Activated T-helper 2 cell treated with anti-CD3 and anti-CD28 coated beads, Interferon-gamma antibody, Interleukin-2, Interleukin-4, amounts not matched to agents 10 μg/mL and 5 μg/mL and 100 μg/mL, durations not matched to agents 14 hours and 24 hours and 36 hours (primary cell): ENCODE measurements at regions not wholly inside any gene's neighbourhood (a gene's known extent, or its start where the extent isn't known, plus 50 kb on each side); places are given as distances from the start of the nearest gene placed in this dataset.

ENCODE experiments used
- DNase-seq: peaks from one replicate; pipeline ENCODE4 v3.0.0; 2021; ENCODE audit warnings: low spot score
- H3K27ac Mint-ChIP-seq: one replicate; pipeline ENCODE4 v1.8.0; 2021; ENCODE audit warnings: mixed read lengths
- H3K27me3 Mint-ChIP-seq: one replicate; pipeline ENCODE4 v1.8.0; 2021; ENCODE audit warnings: low read depth, mixed read lengths
- H3K36me3 Mint-ChIP-seq: one replicate; pipeline ENCODE4 v1.8.0; 2021; ENCODE audit warnings: low read depth, mixed read lengths
- H3K4me1 Mint-ChIP-seq: one replicate; pipeline ENCODE4 v1.8.0; 2021; ENCODE audit warnings: low read depth, mixed read lengths
- H3K4me3 Mint-ChIP-seq: one replicate; pipeline ENCODE4 v1.8.0; 2021; ENCODE audit warnings: low read depth, mild to moderate bottlenecking, moderate library complexity, mixed read lengths
- H3K9me3 Mint-ChIP-seq: one replicate; pipeline ENCODE4 v1.8.0; 2021; ENCODE audit warnings: mixed read lengths
- intact Hi-C: fragments of 100-400 bp; cut with micrococcal nuclease; formaldehyde crosslinking; loops from one replicate; pipeline ENCODE4 v1.15.1; 2023

- Mint-ChIP-seq H3K36me3 (no peaks in the 10 kb centered on the region), H3K27me3 (no peaks in the 10 kb centered on the region), H3K4me1 (peaks cover 4% of the 10 kb centered on the region), H3K27ac (no peak overlapping the region), H3K9me3 (no peaks in the 10 kb centered on the region), H3K4me3 (no peak overlapping the region)
- no peak for DNase-seq
- intact Hi-C loops = no loop called here
These were observed 681.7 kb upstream of the FSHR start for GRCh38 chr2:49836017-49836416.

GRCh38 chr2:49834433-49834832, 680.1 kb upstream of the FSHR start:
- no peaks in the 10 kb centered on the region for H3K9me3 Mint-ChIP-seq
- H3K4me3 Mint-ChIP-seq = no peak overlapping the region
- H3K36me3 Mint-ChIP-seq = no peaks in the 10 kb centered on the region
- DNase-seq = no peak
- H3K27ac Mint-ChIP-seq = no peak overlapping the region
- no peaks in the 10 kb centered on the region for H3K27me3 Mint-ChIP-seq
- H3K4me1 Mint-ChIP-seq = peaks cover 3% of the 10 kb centered on the region
- intact Hi-C loops = no loop called here

- Mint-ChIP-seq H3K36me3 (no peaks in the 10 kb centered on the region), H3K4me1 (no peaks in the 10 kb centered on the region), H3K27me3 (no peaks in the 10 kb centered on the region), H3K27ac (no peak overlapping the region), H3K9me3 (peaks cover 6% of the 10 kb centered on the region), H3K4me3 (no peak overlapping the region)
- intact Hi-C loops = no loop called here
- DNase-seq = no peak
These were observed 678.2 kb upstream of the FSHR start for GRCh38 chr2:49832555-49832954.

- no peaks in the 10 kb centered on the region for H3K4me1 Mint-ChIP-seq
- no peaks in the 10 kb centered on the region for H3K36me3 Mint-ChIP-seq
- no peak overlapping the region for H3K27ac Mint-ChIP-seq
- DNase-seq = no peak
- H3K9me3 Mint-ChIP-seq = peaks cover 9% of the 10 kb centered on the region
- H3K27me3 Mint-ChIP-seq = no peaks in the 10 kb centered on the region
- no peak overlapping the region for H3K4me3 Mint-ChIP-seq
- intact Hi-C loops = no loop called here
These were observed 677.5 kb upstream of the FSHR start for GRCh38 chr2:49831698-49832367.

GRCh38 chr2:49830846-49831245, 676.5 kb upstream of the FSHR start:
- Mint-ChIP-seq H3K27ac (no peak overlapping the region), H3K9me3 (peaks cover 11% of the 10 kb centered on the region), H3K36me3 (no peaks in the 10 kb centered on the region), H3K4me3 (no peak overlapping the region), H3K27me3 (no peaks in the 10 kb centered on the region), H3K4me1 (no peaks in the 10 kb centered on the region)
- no peak for DNase-seq
- intact Hi-C loops = no loop called here

GRCh38 chr2:49827366-49827765, 673.1 kb upstream of the FSHR start:
- Mint-ChIP-seq H3K36me3 (no peaks in the 10 kb centered on the region), H3K9me3 (peaks cover 32% of the 10 kb centered on the region), H3K4me1 (no peaks in the 10 kb centered on the region), H3K4me3 (no peak overlapping the region), H3K27ac (no peak overlapping the region), H3K27me3 (no peaks in the 10 kb centered on the region)
- DNase-seq = no peak
- intact Hi-C loops = no loop called here

GRCh38 chr2:49813208-49813607, 658.9 kb upstream of the FSHR start:
- H3K9me3 Mint-ChIP-seq = no peaks in the 10 kb centered on the region
- DNase-seq = no peak
- H3K36me3 Mint-ChIP-seq = no peaks in the 10 kb centered on the region
- no peaks in the 10 kb centered on the region for H3K27me3 Mint-ChIP-seq
- H3K4me3 Mint-ChIP-seq = no peak overlapping the region
- H3K27ac Mint-ChIP-seq = no peak overlapping the region
- intact Hi-C loops = no loop called here
- H3K4me1 Mint-ChIP-seq = no peaks in the 10 kb centered on the region

GRCh38 chr2:49812730-49813129, 658.4 kb upstream of the FSHR start:
- Mint-ChIP-seq H3K36me3 (no peaks in the 10 kb centered on the region), H3K4me3 (no peak overlapping the region), H3K27me3 (no peaks in the 10 kb centered on the region), H3K27ac (no peak overlapping the region), H3K4me1 (no peaks in the 10 kb centered on the region), H3K9me3 (no peaks in the 10 kb centered on the region)
- DNase-seq = no peak
- intact Hi-C loops = no loop called here

- Mint-ChIP-seq H3K4me3 (no peak overlapping the region), H3K27ac (no peak overlapping the region), H3K4me1 (no peaks in the 10 kb centered on the region), H3K27me3 (no peaks in the 10 kb centered on the region), H3K36me3 (no peaks in the 10 kb centered on the region), H3K9me3 (no peaks in the 10 kb centered on the region)
- intact Hi-C loops = no loop called here
- no peak for DNase-seq
These were observed 657.2 kb upstream of the FSHR start for GRCh38 chr2:49811502-49811901.

GRCh38 chr2:49807689-49808088, 653.4 kb upstream of the FSHR start:
- Mint-ChIP-seq H3K27me3 (no peaks in the 10 kb centered on the region), H3K27ac (no peak overlapping the region), H3K36me3 (no peaks in the 10 kb centered on the region), H3K4me3 (no peak overlapping the region), H3K4me1 (no peaks in the 10 kb centered on the region), H3K9me3 (peaks cover 3% of the 10 kb centered on the region)
- intact Hi-C loops = no loop called here
- no peak for DNase-seq

GRCh38 chr2:49804111-49804510, 649.8 kb upstream of the FSHR start:
- Mint-ChIP-seq H3K4me1 (no peaks in the 10 kb centered on the region), H3K9me3 (peaks cover 3% of the 10 kb centered on the region), H3K4me3 (no peak overlapping the region), H3K36me3 (no peaks in the 10 kb centered on the region), H3K27ac (no peak overlapping the region), H3K27me3 (no peaks in the 10 kb centered on the region)
- intact Hi-C loops = no loop called here
- no peak for DNase-seq

GRCh38 chr2:49801898-49802450, 647.7 kb upstream of the FSHR start:
- H3K4me3 Mint-ChIP-seq = no peak overlapping the region

GRCh38 chr2:49798570-49798969, 644.3 kb upstream of the FSHR start:
- Mint-ChIP-seq H3K4me1 (no peaks in the 10 kb centered on the region), H3K4me3 (no peak overlapping the region), H3K27ac (no peak overlapping the region), H3K27me3 (no peaks in the 10 kb centered on the region), H3K36me3 (no peaks in the 10 kb centered on the region), H3K9me3 (peaks cover 6% of the 10 kb centered on the region)
- intact Hi-C loops = no loop called here
- no peak for DNase-seq

More at GRCh38 chr2:49801898-49802450, 647.7 kb upstream of the FSHR start:
- DNase-seq = no peak
- Mint-ChIP-seq H3K9me3 (peaks cover 3% of the 10 kb centered on the region), H3K27ac (no peak overlapping the region), H3K4me1 (no peaks in the 10 kb centered on the region), H3K36me3 (no peaks in the 10 kb centered on the region), H3K27me3 (no peaks in the 10 kb centered on the region)
- intact Hi-C loops = no loop called here

GRCh38 chr2:49796266-49796665, 642.0 kb upstream of the FSHR start:
- intact Hi-C loops = no loop called here
- peaks cover 3% of the 10 kb centered on the region for H3K9me3 Mint-ChIP-seq
- DNase-seq = no peak
- H3K36me3 Mint-ChIP-seq = no peaks in the 10 kb centered on the region
- H3K4me3 Mint-ChIP-seq = no peak overlapping the region
- no peaks in the 10 kb centered on the region for H3K4me1 Mint-ChIP-seq
- H3K27ac Mint-ChIP-seq = no peak overlapping the region
- H3K27me3 Mint-ChIP-seq = no peaks in the 10 kb centered on the region
